GM12892 (cell line): ENCODE measurements at regions not wholly inside any gene's neighbourhood (a gene's known extent, or its start where the extent isn't known, plus 50 kb on each side); places are given as distances from the start of the nearest gene placed in this dataset.
"Not testable (repeated sequence)": the region's sequence is repeated elsewhere in the genome, so short reads cannot be mapped to it uniquely, and the experiment has no call there.

ENCODE experiments used
- POLR2A ChIP-seq: IDR thresholded peaks from 2 replicates; pipeline ENCODE4 v1.6.1; 2011; ENCODE audit warnings: low read depth, low read length, control low read depth
- TAF1 ChIP-seq: IDR thresholded peaks from 2 replicates; pipeline ENCODE4 v1.6.1; 2011; ENCODE audit warnings: low read depth, mild to moderate bottlenecking, control low read depth, low read length, borderline replicate concordance

- not testable (repeated sequence) for TF ChIP-seq POLR2A, TAF1
Observed at GRCh38 chr2:129043677-129044076, 725.0 kb upstream of the HS6ST1 start.
